GM21825 (cell line): ENCODE measurements at regions not wholly inside any gene's neighbourhood (a gene's known extent, or its start where the extent isn't known, plus 50 kb on each side); places are given as distances from the start of the nearest gene placed in this dataset.

Source experiments
- ATAC-seq: cut with Tn5 transposase; IDR thresholded peaks from one replicate; pipeline ENCODE4 v1.9.1; 2021; ENCODE audit warnings: mild to moderate bottlenecking, moderate library complexity; ENCODE audit not compliant: unreplicated experiment

DNA sequence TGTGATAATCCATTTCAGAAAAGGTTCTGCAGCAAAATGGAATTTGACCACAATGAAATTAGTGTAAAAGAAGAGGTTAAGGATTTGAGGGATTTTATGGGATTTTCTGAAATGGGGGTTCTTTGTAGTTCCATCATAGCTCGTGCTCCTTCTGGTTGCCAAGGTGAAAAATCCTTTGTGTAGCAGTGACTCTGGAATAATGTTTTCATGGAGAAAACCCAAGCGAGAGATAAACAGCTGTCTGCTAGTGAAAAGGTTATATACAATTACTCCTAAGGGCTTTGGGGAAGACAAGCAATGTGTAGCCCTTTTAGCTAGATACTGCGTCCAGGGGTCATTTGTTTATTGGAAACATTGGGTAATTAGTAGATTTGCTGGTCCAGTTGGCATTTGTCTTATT, 453.2 kb upstream of the DEPDC1 start:
- ATAC-seq = no peak

DNA sequence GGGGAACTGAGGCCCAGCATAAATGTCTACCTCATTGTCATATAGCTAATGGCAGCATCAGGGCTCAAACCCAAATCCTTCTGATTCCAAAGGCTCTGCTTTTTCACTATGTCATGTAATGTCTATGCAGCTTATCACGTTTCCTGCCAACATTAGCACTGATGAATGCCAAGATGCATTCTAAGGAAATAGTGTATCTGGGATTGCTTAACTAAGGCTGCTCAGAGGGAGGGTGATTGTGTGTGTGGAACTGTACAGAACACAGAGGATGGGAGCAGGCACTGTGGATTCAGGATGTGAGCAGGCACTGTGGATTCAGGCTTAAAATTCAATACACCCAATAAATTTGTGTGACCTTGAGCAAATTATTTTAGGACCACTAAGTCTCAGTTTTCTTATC, 456.4 kb upstream of the DEPDC1 start:
- ATAC-seq = no peak

DNA sequence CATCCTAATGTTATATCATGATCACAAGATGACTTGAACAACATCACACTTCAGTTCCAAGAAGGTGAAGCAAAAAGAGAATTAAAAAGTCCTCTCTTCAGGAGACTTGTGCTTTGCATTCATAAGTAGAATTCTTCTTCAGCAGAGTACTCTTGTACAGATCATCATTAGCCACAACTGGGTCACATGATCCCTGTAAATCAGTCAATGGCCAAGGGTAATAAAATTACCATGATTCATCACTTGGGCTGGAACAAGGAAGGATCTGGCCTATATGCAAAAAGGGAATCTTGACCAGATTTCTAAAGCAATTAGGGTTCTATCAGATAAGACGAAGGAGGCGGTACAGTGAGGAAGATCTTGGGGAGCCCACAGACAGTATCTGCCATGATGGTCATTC, 458.0 kb upstream of the DEPDC1 start:
- no peak for ATAC-seq

DNA sequence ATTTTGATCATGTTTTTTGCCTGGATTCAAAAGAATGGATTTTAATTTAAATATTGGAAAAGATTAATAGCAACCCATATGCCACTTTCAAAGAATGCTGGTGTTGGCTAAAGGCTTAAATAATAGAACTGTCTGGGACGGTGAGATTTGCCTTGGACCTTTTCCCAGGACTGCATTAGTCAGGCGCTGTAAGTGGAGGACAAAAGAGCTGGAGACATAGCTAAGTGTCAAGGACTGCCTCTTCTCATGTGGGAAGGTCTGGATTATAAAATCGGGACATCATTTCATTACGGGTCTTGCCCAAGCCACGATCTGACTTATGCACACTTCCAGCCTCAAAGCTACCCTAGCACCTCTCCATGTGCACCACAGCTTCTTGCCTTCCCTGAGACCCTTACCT, 458.5 kb upstream of the DEPDC1 start:
- ATAC-seq = no peak

DNA sequence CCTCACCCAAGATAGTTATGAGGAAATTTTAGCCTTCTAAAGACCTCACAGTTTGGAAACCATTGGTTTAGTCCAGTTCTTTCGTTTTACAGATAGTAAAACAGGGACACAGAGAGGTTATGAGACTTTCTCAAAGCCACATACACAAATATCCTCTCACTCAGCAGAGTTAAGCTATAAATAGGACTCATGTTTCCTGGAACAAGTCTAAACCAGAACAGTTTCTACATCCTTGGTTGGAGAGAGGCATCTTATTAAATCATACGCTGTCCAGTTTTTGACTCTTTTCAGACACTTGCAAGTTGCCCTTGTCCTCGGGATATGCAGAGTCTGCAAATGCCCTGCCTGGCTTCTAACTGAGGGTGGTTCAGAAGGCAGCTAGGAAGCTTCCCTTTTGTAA, 462.1 kb upstream of the DEPDC1 start:
- no peak for ATAC-seq

DNA sequence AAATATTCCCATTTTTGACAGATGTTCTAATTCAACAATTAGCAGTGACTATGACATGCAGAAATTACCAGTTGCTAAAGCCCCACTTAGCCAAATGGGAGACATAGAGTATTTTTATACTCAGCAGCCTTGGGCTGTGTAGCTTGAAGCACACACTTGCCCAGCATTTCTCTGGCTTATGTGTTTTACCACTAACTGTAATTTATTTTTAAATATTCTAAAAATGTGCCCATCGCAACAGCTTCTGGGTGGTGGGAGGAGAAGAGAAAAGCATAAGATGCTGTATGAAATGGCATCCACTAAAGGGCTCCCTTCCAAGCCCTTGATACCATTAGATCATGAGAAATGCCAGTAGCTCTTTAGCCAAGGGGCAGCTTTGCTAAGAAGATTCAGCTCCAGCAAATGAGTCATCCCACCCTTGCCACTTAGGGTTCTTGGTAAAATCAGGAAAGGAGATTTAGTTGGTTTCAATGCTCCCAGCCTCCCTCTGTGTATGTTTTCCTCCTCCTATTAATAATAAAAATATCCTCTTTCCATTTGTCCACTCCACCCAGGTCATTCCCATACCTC, 462.7 kb upstream of the DEPDC1 start:
- ATAC-seq = no peak

DNA sequence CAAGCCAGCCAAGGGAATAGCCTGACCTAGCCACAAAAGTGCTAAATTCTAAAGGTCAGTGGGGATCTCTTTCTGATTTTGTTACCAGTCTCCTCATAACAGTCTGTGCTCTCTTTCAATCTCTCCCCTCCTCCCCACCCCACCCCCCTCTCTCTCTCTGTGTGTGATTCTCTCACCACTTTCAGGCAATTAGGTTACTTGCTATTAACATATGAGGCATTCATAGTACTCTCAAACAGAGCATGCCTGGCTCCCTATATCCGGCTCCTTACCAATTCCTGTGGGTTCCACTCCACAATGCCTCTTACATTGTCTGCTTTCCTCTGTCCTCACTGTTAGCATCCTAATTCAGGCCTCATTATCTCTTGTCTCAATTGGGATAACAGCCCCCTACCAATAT, 464.3 kb upstream of the DEPDC1 start:
- no peak for ATAC-seq

DNA sequence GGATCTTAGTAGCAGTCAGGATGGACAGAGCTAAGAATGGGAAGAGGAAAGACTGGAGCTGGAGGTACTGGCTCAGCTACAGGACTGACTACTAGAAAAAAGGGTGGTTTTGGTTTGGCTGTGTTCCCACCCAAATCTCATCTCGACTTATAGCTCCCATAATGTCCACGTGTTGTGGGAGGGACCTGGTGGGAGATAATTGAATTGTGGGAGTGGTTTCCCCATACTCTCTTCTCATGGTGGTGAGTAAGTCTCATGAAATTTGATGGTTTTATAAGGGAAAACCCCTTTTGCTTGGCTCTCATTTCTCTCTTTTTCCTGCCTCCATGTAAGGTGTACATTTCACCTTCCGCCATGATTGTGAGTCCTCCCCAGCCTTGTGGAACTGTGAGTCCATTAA, 466.5 kb upstream of the DEPDC1 start:
- ATAC-seq = no peak

DNA sequence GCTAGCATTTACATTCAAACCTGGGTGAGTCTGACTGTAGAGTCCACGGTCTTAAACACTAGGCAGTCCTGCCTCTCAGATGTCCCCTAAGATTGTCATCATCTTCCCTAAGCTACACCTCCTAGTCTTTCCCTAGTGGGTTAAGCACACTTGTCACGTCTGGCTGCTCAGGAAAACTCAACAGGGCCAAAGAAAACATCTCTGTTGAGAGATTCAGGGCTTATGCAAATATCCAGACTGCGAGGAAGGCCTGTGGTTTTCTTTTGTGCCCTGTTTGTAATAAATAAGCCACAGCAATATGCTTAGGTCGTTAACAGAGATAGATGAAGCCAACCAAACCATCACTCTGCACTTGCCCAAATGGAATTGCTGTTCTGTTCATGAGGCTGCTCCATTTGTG, 472.6 kb upstream of the DEPDC1 start:
- ATAC-seq = peak; percentile 52

DNA sequence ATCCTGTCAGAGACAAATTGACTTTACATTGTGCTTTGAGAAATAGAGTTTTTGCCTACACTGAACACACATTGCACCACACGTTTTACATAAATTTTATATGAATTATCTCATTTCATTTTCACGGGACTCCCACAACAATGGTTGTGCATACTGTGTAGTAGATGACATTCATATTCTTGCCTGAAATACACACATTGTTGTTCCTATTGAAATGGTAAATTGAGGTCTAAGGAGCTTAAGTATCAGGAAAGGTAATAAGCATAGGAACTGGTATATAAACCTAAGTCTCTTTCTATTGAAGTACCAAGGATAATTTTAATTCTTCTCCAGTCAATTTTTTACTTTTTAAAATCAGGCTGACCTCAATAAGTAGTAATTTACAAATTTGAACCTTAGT, 473.7 kb upstream of the DEPDC1 start:
- no peak for ATAC-seq

DNA sequence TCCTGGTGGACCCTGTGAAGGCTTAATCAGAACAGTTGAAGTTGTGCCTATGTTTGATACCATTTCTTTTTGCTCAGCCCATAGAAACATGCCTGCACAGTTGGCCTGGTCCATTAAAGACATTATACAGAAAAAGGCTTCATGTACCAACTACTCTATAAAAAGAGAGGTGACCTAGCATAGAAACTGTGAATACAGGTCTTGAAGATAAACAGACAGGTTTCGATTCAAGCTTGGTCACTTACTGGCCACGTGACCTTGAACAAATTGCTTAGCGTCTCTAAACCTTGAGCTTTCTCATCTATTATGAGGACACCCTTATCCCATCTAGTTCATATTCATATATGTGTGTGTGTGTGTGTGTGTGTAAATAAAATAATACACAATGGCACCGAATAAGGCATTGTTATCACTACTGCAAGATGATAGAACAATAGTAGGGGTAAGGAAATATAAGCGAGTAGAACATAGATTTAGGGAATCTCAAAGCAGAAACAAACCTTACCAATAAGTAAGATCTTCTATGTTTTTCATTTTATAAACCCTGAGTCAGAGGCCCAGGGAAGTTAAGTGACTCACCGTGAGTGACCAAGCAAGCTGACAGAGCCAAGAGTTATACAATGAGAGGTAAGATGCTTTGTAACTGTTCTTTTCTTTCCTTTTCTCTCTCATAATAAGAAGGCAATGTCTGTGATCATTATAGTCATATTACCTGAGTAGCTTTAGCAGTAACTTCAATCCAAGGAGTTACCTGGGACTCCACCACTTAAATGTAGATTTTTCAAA, 476.8 kb upstream of the DEPDC1 start:
- ATAC-seq = no peak

DNA sequence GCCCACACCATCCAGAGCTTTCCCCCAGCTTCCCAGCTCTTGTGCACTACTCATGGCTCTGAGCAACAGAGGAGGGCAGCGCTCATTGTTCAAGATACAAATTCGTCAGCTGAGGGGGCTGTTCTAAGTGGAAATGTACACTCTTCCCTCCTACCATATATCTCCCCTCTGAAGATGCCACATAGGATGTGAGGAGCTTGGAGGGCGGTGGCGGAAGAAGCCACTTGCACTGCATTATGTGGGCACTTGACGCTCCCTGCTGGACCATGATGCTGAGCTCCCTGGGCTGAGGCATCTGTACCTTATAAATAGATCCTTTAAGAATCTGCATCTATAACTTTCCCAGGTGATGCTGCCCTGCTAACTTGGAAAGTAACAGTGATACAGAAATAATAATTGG, 477.6 kb upstream of the DEPDC1 start:
- no peak for ATAC-seq

DNA sequence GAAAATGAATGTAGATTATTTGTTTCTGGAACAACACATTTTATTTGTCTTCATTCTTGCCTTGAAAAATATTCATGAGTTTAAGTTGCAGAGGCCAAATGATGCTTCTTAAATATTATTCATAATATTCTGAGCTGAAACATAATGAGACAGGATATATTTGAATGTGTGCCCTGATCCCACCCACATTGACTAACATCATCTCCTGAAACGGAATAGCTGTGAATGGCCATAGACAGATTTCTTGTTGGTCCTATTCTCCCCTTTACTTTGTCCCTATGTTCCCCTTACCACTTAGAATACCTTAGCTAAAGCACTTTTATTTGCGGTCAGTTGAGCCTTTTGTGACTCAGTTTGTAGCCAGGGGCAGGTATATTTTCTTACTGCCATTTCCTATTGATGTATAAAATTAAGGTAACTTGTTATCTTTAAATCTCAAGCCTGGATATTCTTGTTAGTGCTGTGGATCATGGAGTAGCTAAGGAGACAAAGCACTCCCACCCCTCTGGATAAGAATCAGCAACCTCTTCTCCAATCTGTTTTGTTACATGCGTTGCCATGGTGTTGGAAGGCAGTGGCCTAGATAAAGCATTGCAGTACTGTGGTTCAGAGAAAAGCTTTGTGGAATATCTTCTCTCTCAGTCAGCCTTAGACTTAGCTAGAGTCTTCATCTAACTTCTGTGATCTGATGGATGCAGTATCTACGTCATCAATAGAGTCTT, 478.5 kb upstream of the DEPDC1 start:
- no peak for ATAC-seq

DNA sequence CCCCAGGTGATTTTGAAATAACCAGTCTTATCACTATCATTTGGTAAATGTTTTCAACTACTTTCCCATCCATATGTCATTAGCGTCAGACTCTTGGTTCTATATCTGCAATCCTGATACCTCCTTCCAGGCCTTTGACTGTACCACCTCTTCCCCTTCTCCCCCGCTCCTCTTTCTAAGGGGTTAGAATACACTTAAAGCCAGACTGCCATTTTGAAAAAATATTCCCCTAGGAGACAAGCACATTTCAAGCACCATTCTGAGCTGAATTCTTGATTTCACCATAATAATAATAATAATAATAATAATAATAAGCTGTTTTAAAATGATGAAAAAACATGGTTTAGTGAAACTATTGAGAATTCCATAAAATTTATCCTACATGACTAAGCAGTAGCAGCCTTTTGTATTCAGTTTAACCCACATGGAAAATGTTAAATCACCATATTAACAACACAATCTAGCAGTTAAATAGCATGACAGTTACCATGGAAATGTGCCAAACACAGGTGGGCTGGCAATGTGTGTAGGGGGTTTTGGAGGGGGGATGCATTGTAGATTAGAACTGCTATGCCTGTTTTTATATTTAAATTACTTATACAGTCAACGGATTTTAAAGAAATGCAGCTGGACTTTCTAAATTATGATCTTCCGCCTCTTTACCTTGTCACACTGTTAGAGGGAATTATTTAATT, 480.2 kb upstream of the DEPDC1 start:
- no peak for ATAC-seq

DNA sequence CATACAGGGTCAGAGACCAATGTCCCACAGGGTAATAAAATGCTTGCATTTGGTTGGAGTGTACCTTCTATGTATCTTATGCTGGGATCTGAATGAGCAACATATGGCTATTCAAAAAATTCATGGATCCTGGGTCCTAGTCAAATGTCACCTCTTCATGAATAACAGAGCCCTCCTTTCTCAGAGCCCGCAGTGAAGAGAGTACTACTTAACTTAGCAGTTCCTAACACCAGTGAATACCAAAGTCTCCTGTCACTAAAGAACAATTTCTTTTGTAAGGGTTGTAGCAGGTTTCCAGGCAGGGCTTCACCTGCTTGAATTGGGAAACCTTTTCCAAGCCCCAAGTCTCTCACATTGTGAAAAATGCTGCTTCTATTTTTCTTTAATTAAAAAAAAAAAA, 483.0 kb upstream of the DEPDC1 start:
- ATAC-seq = no peak

DNA sequence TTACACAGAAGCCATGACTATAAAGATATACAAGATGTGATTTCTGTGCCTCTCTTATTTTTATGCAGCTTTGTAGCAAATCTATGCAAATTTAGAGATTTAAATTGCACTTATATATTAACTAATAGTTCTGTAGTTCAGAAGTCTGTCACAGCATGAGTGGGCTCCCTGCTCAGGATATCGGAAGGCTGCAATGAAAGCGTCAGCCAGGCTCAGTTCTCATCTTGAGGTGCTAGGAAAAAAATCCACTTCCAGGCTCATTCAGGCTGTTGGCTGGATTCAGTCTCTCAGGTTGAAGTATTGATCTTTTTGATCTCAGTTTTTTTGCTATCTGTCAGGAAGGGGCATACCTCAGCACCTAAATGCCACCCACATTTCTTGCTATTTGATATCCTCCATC, 487.4 kb upstream of the DEPDC1 start:
- ATAC-seq = no peak

DNA sequence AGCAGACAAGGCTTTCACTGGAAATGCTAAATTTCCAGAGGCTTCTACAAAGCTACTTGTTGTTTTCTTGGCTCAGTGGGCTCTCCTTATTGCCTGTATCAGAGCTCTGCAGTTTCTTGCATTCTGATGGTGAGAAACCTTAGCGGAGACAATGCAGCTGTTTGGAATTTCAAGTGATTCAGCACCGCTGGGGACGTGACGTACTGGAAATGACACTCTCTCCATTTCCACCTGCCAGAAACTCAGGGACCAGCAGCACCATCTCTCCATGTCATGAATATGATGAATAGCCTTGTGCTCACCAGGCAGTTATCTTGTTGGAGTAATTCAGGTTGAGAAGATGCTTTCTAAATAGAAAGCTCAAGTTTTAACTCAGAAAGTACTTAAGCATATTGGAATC, 497.2 kb upstream of the DEPDC1 start:
- ATAC-seq = no peak

DNA sequence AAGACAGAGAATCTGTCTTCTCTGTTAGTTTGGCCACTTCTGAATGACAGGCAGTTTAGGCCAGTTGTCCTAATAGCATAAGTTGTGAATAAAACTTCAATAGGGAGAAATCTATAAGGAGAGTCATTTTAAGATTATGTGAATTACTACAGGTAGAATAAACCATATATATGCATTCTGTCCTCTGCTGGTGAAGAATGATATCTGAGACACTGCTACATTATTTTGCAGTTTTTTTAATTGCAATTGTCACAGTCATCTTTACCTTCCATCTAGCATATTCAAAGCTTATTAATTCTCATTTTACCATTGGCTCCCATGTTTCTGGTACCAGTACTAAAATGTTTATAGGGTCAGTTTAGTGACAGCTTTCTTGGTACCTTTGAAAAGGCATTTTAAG, 519.6 kb upstream of the DEPDC1 start:
- no peak for ATAC-seq

DNA sequence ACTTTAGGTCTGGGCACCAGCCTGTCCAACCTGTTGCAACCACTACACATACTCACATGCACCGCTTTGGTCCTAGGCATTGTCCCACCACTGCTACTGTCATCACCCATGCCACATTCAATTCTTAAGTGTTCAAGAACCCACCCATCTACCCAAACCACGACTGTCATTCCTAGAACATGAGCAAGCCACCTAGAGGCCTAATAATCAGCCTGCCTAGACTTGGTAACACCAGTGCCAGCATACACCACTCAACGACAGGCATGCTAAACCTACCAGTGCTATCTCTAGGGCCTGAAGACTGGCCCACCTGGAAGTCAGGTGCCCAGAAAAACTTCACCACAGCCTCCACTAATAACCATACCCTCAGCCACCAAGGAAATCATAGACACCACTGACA, 532.8 kb upstream of the DEPDC1 start:
- ATAC-seq = no peak

DNA sequence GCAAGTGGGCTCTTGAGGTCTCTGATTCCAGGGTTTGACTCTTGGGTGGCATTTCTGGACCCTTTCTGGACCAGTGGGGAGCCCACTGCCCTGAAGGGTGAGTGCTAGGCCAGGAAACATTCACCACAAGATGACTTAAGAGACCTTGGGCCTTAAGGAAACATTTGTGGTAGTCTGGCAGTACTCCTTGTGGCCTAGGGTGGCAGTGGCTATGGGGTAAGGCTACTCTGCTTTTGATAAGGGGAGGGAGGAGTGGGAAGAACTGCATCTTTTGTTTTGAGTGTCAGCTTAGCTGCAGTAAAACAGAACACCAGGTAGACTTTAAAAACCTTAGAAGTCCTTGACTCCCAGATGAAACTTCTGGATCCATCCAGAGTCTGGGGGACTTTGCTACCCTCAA, 529.3 kb upstream of the LRRC7 start:
- ATAC-seq = no peak

DNA sequence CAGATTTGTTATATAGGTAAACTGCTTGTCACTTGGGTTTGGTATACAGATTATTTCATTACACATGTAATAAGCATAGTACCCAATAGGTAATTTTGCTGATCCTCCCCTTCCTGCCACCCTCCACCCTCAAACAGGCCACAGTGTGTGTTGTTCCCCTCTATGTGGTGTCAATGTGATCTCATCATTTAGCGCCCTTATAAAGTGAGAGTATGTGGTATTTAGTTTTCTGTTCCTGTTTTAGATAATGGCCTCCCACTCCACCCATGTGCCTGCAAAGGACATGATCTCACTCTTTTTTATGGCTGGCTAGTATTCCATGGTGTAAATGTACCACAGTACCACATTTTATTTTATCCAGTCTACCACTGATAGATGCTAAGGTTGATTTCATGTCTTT, 522.1 kb upstream of the LRRC7 start:
- no peak for ATAC-seq

DNA sequence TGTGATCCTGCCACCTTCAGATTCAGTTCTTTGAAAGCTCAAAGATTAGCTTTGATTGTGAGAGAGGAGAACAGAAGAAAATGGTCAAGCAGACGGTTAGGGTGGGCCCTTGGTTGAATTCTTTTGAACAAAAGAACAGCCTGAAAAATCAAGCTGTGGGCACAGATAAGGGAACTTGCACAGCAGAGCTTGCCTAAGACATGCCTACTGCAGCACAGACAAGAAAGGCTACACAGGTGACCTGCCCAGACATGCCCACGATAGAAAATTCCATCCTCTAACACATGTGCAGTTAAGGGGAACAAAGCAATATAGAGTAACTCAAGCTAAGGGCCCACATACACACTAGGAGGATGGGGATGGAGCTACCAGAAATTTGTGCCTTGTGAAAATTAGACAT, 512.5 kb upstream of the LRRC7 start:
- no peak for ATAC-seq
